ENCODE measurements at regions not wholly inside any gene's neighbourhood (a gene's known extent, or its start where the extent isn't known, plus 50 kb on each side); places are given as distances from the start of the nearest gene placed in this dataset.
"Not testable (repeated sequence)": the region's sequence is repeated elsewhere in the genome, so short reads cannot be mapped to it uniquely, and the experiment has no call there.

DNA sequence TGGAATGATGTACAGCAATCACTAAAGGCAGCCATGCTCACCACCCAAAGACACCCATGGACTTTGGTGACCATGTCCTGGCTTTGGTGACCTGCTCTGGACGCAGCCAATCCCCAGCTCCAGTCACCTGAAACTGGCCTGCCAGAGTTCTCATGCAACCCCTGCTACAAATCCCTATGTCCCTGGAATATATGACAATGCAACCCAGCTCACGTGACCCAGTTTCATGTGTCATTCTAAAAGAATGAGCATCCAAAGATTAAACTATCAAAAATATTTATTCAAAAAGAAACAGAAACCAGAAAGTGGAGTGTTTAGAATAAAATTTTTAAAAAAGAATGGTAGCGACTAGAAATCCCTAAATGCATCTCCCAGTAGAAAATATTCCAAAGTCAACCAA is 203.3 kb upstream of the IRS2 start:
- in situ Hi-C loops (cut with HindIII; ENCODE audit: low sequenced_read_pairs): no loop called here
- DNase-seq (ENCODE audit: low spot score): no peak

DNA sequence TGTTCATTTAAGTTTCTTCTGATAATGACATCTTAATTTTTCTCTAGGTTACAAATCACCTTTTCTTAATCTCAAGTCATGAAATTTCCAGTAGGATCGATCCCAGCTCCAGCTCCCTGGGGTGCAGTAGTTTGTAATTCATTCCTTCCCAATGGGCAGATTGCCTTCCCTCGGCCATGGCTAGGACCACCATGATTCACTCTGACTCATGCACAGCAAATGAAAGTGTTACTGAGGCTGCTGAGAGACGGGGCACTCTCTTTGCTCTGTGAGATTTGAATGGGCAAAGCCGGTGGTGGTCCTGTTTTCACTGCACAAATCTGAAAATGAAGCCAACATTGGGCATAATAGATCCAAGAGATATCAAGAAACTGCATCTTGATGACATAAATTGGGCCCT is 202.8 kb upstream of the IRS2 start:
- in situ Hi-C loops (cut with HindIII; ENCODE audit: low sequenced_read_pairs): no loop called here
- DNase-seq (ENCODE audit: low spot score): no peak

DNA sequence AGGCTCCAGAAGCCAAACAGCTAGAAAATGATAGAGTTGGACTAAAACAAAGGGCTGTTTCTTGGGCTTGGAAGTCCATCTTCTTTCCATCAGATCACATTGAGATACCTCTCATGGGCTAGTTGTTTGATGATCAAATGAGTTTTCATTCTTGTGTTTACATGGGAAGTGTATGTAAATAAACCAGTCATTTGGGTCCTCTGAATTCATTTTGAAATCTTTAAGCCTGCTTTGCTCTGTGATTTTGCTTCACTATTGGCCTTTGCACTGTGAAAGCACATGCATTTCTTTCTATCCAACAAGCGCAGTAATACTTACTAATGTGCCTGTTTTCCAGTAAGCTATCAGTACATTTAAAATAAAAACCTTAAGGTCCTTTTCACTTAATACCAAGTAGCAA is 200.5 kb upstream of the IRS2 start:
- in situ Hi-C loops (cut with HindIII; ENCODE audit: low sequenced_read_pairs): no loop called here
- no peak for DNase-seq (ENCODE audit: low spot score)

DNA sequence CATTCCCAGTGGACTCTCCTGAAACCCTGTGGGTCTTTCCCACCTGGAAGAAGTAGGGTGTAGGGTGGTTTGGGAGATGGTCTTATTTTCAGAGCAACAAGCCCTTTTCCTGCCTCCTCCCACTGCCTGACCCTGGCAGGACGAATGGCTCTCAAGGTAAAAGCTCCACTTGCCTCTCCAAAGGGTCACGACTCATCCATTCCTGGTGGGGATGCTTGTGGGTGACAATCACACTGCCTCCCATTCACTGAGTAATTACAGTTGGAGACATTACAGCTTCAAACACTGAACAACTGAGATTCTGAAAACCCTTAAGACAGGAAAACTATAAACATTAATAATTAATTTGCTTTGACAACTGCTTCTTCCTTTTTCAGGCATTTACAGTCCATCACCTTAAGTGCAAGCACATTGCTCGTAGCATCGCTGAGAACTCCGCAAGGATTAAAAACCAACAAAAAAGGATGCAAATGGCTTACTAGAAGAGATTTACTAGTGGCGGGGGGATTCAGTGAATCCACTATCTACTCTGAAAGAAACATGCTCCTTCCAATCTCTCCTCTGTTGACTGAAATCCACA is 199.6 kb upstream of the IRS2 start:
- in situ Hi-C loops (cut with HindIII; ENCODE audit: low sequenced_read_pairs): no loop called here

DNA sequence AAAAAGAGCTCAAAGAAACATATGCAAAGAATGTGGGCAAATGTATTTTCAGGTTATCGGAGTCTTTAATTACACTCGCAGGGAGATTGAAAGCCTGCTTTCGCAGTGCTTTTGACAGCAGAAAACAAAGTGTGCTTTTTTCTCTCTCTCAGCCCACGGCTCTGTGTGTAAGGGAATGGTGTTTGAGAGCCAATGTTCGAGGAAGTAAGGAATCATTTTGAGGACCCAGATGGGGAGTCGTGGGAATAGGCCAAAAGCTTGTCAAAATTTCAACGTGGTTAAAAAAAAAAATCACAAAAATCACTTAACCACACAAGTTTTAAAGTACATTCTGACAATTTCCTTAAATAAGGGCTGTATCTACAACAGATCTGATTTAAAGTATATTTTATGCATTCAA is 197.1 kb upstream of the IRS2 start:
- in situ Hi-C loops (cut with HindIII; ENCODE audit: low sequenced_read_pairs): no loop called here

More for the DNA sequence above, 199.6 kb upstream of the IRS2 start:
- no peak for DNase-seq (ENCODE audit: low spot score)

DNA sequence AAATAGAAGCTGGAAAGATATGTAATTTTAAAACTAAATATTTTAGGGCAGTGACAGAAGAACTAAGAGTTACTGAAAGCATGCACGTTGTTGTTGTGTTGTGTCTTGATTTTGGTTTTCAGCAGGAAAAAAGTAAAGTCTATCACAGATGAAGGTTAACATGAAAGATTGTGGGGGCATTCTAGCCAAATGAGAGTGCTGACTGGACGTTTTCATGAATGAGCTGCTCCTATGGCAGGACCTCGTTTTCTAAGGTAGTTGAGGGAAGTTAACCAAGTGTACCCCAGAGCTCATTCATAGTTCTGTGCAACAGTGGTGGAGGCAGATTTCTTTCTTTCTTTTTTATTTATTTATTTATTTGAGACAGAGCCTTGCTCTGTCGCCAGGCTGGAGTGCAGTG is 194.6 kb upstream of the IRS2 start:
- no peak for DNase-seq (ENCODE audit: low spot score)
- in situ Hi-C loops (cut with HindIII; ENCODE audit: low sequenced_read_pairs): no loop called here

More for the DNA sequence above, 197.1 kb upstream of the IRS2 start:
- no peak for DNase-seq (ENCODE audit: low spot score)

DNA sequence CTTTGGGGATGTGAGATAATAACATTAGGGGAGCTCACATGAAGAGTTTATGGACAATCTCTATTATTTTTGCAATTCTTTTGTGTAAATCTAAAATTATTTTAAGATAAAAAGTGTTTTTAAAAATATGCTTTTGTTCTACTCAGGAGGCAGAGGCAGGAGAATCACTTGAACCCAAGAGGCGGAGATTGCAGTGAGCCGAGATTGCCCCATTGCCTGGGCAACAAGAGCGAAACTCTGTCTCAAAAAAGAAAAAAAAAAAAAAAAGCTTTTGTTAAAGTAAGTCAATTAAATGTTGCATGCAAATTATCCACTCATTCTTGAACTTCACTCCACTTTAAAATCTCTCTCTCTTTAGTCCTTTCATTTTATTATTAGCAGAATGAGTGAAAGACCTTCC is 193.3 kb upstream of the IRS2 start:
- DNase-seq (ENCODE audit: low spot score); in situ Hi-C loops (cut with HindIII; ENCODE audit: low sequenced_read_pairs): not testable (repeated sequence)

DNA sequence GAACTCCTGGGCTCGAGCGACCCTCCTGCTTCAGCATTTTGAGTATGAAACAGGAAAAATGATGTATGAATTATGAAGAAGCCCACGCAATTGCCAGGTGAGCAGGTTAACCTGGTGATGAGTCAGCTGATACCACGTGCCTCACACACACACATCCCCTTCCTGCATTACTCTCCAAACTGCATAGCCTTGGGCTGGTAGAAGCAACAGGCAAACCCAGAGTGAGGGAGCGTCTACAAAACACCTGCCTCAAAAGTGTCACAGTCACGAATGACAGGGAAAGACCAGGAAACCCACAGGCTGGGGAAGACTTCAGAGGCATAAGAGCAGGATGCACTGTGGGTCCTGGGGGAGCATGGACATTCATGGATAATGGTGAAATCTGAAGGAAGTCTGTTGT is 192.8 kb upstream of the IRS2 start:
- in situ Hi-C loops (cut with HindIII; ENCODE audit: low sequenced_read_pairs): no loop called here
- no peak for DNase-seq (ENCODE audit: low spot score)

DNA sequence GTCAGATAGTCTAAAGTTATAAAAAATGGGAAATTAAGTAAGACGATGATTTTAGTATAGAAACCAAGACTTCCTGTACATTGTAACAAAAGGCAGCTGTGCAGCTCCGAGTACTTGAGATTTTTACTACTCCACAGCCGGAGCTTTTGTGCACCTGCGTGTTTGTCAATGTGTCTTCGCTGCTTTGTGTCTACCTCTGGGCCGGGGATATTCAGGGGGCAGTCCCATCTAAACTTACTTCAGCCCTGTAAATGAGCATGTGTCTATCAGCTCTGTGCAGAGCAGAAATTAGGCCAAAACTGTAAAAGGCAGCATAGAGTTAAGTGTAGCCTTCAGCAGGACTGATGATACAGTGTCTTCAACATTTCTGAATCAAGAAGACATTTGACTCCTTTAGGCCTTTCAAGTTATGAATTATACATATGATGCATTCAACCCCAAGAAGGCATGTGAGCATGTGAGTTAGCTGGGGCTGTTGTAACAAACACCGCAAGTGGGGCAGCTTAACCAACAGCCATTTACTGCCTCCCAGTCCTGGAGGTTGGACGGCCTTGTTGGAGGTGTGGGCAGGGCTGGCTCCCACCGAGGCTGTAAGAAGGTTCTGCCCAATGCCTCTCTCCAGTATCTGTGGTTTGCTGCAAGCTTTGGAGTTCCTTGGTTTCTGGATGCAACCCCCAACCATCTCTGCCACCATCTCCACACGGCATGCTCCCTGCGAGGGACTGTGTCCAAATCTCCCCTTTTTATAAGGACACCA is 191.0 kb upstream of the IRS2 start:
- in situ Hi-C loops (cut with HindIII; ENCODE audit: low sequenced_read_pairs): no loop called here
- DNase-seq (ENCODE audit: low spot score): no peak

DNA sequence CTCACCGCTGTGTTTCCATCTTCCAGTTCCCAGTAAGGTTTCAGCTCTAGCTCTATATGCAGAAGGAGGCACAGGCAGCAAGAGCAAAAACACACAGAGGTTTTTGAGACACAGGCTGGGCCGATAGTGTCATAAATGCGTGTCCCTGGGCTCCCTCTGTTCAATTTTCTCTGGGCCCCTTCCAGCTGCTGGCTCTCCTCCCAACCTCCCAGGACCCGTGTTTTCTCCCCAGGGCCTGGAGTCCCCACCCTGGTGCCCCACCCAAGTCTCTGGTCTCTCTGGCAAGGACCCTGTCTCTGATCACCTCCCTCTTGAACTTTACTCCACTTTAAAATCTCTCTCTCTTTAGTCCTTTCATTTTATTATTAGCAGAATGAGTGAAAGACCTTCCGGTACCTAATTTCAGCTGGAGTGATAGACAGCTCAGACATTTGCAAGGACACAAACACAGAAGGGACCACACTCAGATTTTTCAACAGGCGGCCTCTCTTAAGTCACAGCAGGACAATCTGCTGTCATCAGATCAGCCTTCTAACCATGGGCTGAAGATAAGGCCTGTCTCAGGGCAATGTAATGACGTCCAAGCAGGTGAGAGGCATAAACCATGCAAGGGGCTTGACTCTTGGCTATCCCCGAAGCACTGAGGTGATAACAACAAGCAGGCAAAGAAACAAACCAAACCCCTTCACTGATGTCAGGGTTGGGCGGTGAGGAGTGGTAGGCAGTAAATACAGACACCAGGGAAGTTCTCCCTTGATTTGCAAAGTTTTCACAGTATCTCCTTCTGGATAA is 190.0 kb upstream of the IRS2 start:
- in situ Hi-C loops (cut with HindIII; ENCODE audit: low sequenced_read_pairs): no loop called here
- no peak for DNase-seq (ENCODE audit: low spot score)

DNA sequence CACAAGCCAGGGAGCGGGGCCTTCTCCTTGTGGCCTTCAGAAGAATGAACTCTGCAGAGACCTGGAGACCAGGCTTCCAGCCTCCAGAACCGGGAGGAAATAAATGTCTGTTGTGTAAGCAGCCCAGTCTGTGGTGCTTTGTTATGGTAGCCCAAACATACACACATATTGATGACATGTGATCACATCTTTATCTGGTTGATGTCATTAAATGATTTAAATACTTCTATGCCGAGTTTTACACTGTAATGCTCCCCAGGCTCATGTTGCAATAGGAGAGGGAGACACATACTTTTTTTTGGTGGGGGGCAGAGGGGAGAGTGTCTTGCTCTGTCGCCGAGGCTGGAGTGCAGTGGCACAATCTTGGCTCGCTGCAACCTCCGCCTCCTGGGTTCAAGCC is 188.0 kb upstream of the IRS2 start:
- in situ Hi-C loops (cut with HindIII; ENCODE audit: low sequenced_read_pairs): no loop called here
- no peak for DNase-seq (ENCODE audit: low spot score)

DNA sequence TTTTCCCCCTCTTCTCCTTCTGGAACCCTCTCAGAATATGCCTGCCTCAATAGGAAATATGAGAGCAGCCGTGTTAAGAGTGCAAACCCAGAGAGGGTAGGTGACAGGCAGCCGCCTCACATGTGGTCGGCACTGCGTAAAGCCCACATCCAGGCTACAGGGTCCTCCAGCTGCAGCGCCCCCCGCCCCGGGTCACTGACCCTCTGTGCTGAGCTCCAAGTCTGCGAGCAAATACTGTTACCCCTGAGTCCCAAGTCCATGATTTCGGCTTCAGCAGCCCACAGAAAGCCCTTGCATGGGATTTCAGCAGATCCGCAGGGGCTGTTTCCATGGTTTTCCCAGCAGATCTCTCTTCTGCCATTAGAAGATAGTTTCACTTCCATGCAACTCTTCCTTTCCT is 186.9 kb upstream of the IRS2 start:
- in situ Hi-C loops (cut with HindIII; ENCODE audit: low sequenced_read_pairs): no loop called here
- no peak for DNase-seq (ENCODE audit: low spot score)

DNA sequence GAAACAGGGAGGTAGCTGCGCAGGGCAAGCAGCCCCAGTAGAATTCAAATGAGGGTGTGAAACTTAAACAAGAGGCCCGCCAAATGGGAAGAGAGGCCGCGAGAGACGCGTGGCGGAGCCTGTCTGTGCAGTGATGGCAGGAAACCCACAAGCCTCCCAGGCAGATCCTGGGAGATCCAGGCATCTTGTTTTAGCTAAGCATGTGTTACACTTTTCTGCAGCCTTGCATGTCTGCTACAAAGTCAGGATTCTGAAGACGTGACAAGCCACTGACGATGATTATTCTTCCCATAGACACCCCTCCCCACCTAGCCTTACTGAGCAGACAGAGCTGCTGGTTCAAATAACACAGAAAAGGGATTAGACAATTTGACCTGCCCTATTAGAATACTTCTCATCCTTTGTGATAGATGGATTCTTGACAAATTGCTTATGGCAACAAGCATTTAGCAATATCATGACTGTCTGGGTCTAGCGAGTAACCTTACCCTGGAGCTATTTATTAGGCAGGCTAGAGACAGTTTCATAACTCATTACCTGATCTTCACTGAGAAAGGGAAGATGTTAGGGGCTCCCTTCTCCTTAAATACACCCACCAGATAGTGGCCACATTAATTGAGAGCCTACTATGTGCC is 185.2 kb upstream of the IRS2 start:
- in situ Hi-C loops (cut with HindIII; ENCODE audit: low sequenced_read_pairs): no loop called here
- no peak for DNase-seq (ENCODE audit: low spot score)

DNA sequence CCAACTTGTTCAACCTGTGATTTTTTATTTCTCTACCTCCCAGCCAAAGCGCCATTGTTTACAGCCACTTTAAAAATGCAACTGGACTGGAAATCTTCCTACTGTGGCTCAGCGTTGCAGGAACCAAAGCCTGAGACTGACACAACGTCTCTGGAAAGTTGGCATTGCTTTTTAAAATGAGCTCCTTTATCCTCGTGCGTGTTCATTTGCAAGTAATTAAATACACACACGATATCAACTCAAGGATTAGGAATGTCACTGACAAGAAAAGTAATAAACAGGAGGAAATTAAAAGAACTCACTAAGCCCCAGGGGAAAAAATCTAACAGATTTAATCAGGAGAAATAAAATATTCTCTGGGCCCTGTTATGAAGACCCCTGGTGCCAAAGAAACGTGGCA is 184.6 kb upstream of the IRS2 start:
- DNase-seq (ENCODE audit: low spot score): no peak
- in situ Hi-C loops (cut with HindIII; ENCODE audit: low sequenced_read_pairs): no loop called here

DNA sequence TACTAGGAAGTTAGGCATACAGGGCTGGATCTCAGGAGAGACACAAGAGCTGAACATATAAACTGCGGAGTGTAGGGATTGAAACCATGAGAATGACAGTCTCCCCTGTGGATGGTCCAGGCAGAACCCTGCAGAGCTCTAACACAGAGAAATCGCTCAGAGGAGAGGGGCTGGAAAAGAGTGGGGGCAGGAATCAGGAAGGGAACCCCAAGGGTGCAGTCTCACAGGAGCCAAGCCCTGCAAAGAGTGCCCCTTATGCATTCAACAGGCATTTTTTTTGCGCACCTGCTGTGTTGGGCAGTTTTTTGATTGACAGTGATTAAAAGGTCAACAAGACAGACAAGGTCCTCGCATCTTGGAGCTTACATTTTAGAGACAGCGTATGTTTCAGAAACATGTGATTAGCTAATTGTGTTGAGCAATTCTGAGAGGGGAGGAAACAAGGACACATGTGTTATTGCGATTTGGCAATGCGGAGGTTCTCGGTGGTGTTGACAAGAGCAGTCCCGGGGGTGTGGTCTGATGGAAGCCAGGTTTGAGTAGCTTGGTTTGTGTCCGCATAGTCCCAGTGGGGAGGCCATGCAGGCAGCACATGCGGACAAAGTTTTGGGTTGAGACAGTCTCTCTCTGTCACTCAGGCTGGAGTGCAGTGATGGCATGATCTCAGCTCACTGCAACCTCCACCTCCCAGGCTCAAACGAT is 182.6 kb upstream of the IRS2 start:
- DNase-seq (ENCODE audit: low spot score): no peak
- in situ Hi-C loops (cut with HindIII; ENCODE audit: low sequenced_read_pairs): no loop called here

DNA sequence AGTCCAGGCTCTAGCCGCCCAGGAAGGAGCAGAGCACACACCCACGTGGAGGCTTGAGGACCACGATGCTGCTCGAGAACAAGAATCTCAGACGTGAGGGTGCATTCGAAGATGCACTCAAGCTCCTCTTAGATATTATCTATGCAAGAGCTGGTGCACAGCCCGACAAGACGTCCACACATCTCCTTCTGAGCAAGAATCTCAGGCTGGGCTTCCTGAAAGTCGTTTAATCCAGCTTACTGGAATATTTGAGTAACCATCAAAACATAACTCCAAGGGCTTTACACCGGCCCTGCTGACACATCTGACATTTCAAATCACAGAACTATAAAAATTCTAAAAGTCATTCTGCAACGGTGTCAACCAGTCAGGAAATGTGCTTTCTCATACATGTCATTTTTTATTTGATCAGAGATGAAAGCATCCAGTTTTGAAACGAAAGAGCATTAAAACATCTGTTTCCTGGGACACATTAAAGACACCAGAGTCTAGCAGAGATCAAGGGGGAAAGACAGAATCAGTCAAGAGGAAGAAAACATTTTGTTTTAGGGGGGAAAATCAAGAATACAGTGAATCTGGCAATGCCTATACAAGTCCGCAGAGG is 177.7 kb upstream of the IRS2 start:
- in situ Hi-C loops (cut with HindIII; ENCODE audit: low sequenced_read_pairs): no loop called here
- DNase-seq (ENCODE audit: low spot score): no peak

DNA sequence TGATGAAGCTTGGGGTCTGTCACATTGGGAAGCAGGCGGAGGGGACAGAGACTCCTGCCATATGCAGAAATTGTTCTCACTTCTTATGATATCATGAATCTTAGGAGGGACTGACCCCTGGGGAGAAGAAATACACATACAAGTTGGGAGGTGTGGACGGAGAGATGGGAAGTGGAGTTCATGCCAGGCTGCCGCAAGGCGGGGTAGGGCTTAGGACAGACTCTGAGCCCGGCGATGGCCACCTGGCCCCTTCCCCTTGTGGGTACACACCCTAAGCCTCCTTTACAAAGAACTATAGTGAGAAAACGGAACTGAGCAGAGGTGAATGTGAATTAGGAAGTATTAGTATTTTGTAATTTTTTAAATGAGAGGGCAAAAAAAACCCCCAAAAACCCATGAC is 177.0 kb upstream of the IRS2 start:
- in situ Hi-C loops (cut with HindIII; ENCODE audit: low sequenced_read_pairs): no loop called here
- DNase-seq (ENCODE audit: low spot score): no peak

DNA sequence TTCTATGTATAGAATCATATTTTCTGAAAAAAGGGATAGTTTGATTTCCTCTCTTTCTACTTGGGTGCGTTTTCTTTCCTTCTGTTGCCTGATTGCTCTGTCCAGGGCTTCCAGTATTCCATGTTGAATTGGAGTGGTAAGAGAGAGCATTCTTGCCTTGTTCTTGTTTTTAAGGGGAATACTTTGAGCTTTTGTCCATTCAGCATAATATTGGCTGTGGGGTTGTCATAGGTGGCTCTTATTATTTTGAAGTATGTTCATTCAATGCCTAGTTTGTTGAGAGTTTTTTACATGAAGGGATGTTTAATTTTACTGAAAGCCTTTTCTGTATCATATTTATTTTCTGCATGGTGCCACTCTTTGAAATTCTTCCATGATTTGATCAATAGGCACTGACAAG is 173.5 kb upstream of the IRS2 start:
- in situ Hi-C loops (cut with HindIII; ENCODE audit: low sequenced_read_pairs): no loop called here

DNA sequence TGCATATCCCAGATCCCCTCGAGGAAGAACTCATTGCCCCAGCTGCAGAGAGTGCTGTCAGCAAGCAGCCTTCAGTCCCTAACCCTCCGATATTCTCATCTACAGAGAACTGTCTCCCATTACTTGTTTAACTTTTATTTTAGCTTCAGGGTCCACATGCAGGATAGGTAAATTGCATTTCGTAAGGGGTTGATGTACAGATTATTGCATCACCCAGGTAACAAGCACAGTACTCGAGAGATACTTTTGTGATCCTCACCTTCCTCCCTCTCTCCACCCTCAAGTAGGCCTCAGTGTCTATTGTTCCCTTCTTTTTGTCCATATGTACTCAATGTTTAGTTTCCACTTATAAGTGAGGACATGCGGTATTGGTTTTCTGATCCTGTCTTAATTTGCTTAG is 171.5 kb upstream of the IRS2 start:
- no peak for DNase-seq (ENCODE audit: low spot score)
- in situ Hi-C loops (cut with HindIII; ENCODE audit: low sequenced_read_pairs): no loop called here

More for the DNA sequence above, 173.5 kb upstream of the IRS2 start:
- DNase-seq (ENCODE audit: low spot score): no peak
